ENCODE measurements at regions not wholly inside any gene's neighbourhood (a gene's known extent, or its start where the extent isn't known, plus 50 kb on each side); places are given as distances from the start of the nearest gene placed in this dataset.

DNA sequence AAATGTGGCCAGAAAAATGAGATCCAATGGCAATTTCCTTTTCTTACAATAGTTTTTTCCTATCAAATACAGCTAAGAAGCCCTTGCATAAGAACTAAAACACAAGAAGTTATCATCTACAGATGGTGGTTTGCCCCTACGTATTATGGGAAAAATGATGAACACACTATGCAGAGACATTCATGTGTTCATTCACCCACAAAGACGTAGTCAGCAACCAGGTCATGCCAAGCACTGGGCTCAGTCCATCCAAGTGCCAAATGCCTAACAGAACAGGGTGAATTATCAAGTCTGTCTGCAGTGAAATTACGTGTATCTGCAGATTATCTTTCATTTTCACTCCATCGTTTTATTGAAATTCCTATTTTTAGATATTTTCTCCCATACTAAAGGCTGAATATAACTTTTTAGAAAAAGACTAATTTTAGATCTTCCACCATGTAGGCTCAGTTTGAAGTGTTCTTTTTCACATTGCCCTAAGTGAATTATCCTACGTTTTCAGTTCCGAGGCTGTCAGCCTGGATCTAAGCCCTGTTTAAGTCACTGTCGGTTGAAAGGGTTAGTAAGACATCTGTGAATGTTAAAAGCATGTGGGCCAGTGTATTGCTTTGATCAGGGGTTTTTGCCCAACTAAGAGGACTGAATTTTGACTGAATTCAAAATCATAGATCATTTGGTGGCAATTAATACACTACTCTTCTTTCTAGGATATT lies 78.1 kb upstream of the DHX40 start:
- no peak overlapping the region for H3T11ph ChIP-seq (ENCODE audit: low read length)
- H3K23ac ChIP-seq (ENCODE audit: insufficient read length, low read depth, low read length), result no peak overlapping the region
- TF ChIP-seq, protein P1, sequence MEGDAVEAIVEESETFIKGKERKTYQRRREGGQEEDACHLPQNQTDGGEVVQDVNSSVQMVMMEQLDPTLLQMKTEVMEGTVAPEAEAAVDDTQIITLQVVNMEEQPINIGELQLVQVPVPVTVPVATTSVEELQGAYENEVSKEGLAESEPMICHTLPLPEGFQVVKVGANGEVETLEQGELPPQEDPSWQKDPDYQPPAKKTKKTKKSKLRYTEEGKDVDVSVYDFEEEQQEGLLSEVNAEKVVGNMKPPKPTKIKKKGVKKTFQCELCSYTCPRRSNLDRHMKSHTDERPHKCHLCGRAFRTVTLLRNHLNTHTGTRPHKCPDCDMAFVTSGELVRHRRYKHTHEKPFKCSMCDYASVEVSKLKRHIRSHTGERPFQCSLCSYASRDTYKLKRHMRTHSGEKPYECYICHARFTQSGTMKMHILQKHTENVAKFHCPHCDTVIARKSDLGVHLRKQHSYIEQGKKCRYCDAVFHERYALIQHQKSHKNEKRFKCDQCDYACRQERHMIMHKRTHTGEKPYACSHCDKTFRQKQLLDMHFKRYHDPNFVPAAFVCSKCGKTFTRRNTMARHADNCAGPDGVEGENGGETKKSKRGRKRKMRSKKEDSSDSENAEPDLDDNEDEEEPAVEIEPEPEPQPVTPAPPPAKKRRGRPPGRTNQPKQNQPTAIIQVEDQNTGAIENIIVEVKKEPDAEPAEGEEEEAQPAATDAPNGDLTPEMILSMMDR (conservative IDR thresholded peaks at IDR 0.05), result no peak
- no peak overlapping the region for H3K9ac ChIP-seq (ENCODE audit: extremely low read depth, insufficient read length, low read length)
- H3K18ac ChIP-seq (ENCODE audit: insufficient read length, low read depth, low read length), result no peak overlapping the region
- H3K79me2 ChIP-seq (ENCODE audit: insufficient read depth, low read length), result no peaks in the 10 kb centered on the region
- H3K4me1 ChIP-seq (ENCODE audit: insufficient read depth, low read length), result no peaks in the 10 kb centered on the region
- no peaks in the 10 kb centered on the region for H3K36me3 Mint-ChIP-seq (ENCODE audit: insufficient read depth in 1 of 3, low read depth in 3 of 3)
- H3K4me2 ChIP-seq (ENCODE audit: insufficient read depth, insufficient read length, low read length), result no peak overlapping the region
- no peak for DNase-seq
- H3K27me3 Mint-ChIP-seq (ENCODE audit: low read depth), result peaks cover 8% of the 10 kb centered on the region
- H3K14ac ChIP-seq (ENCODE audit: insufficient read depth, low read length), result no peak overlapping the region
- no peaks in the 10 kb centered on the region for H3K9me3 ChIP-seq (ENCODE audit: control insufficient read depth, low read depth, low read length)
- no CpG with 5 or more reads among the region's 7 CpGs for WGBS (ENCODE audit: extremely low coverage, insufficient read length, low lambda C conversion rate)
- no peak overlapping the region for H2BK15ac ChIP-seq (ENCODE audit: low read depth, low read length)
- H3K27me3 ChIP-seq (ENCODE audit: insufficient read depth, low read length), result no peaks in the 10 kb centered on the region
- H2BK20ac ChIP-seq (ENCODE audit: low read depth, low read length, poor library complexity, severe bottlenecking), result no peak overlapping the region
- no peak overlapping the region for H2AFZ ChIP-seq (ENCODE audit: low read length)
- H2AK5ac ChIP-seq (ENCODE audit: insufficient read length, low read length), result no peak overlapping the region
- no peaks in the 10 kb centered on the region for H3K9me3 Mint-ChIP-seq
- no peak overlapping the region for H3K27ac ChIP-seq (ENCODE audit: insufficient read length, low read depth, low read length)
- no peak overlapping the region for H4K5ac ChIP-seq (ENCODE audit: insufficient read length, low read depth, low read length)
- H2BK12ac ChIP-seq (ENCODE audit: insufficient read length, low read depth, low read length), result no peak overlapping the region
- no peaks in the 10 kb centered on the region for H3K79me1 ChIP-seq (ENCODE audit: insufficient read depth, low read depth, low read length, poor library complexity, severe bottlenecking)
- H4K20me1 ChIP-seq (ENCODE audit: control insufficient read depth, insufficient read depth, insufficient read length), result no peaks in the 10 kb centered on the region
- no peak overlapping the region for H4K91ac ChIP-seq (ENCODE audit: insufficient read length, low read depth, low read length)
- 0 out of 4 replicates have a peak, but pooled peaks cover 0 to 2% of the 10 kb centered on the region in 2 experiments for H3K4me1 Mint-ChIP-seq
- H3K27ac Mint-ChIP-seq, result no peak overlapping the region
- H2BK120ac ChIP-seq (ENCODE audit: low read depth, low read length, poor library complexity, severe bottlenecking), result no peak overlapping the region
- no peak overlapping the region for H2BK5ac ChIP-seq (ENCODE audit: insufficient read length, low read length)
- H3K56ac ChIP-seq (ENCODE audit: insufficient read length, low read depth, low read length), result no peak overlapping the region
- H3K4ac ChIP-seq (ENCODE audit: low read depth, low read length), result no peak overlapping the region
- no peak overlapping the region for H4K8ac ChIP-seq (replicated peaks; ENCODE audit: insufficient read length, low read depth, low read length)
- no peak overlapping the region for H3K4me3 Mint-ChIP-seq
- H3K23me2 ChIP-seq (ENCODE audit: insufficient read length, low read depth, low read length, poor library complexity, severe bottlenecking), result no peaks in the 10 kb centered on the region
